ENCODE measurements at regions not wholly inside any gene's neighbourhood (a gene's known extent, or its start where the extent isn't known, plus 50 kb on each side); places are given as distances from the start of the nearest gene placed in this dataset.
A peak's percentile ranks its signal among the peaks of the same experiment; 100 is the strongest.

GRCh38 chr11:81975261-81975900 lies 758.3 kb downstream of the FAM181B start:
- no peak for TF ChIP-seq CTCF (IDR thresholded peaks at IDR 0.05)
- Histone ChIP-seq H3K4me3 (no peak overlapping the region), H3K27ac (no peak overlapping the region), H3K9me3 (no peaks in the 10 kb centered on the region), H3K4me1 (no peaks in the 10 kb centered on the region), H3K36me3 (no peaks in the 10 kb centered on the region), H3K27me3 (ENCODE audit: low read depth) (no peaks in the 10 kb centered on the region)
- ATAC-seq: no peak
- no peak for DNase-seq
- intact Hi-C loops (cut with DNase I): no loop called here

- intact Hi-C loops (cut with DNase I): no loop called here
- no peak for DNase-seq
- no peak for TF ChIP-seq CTCF (IDR thresholded peaks at IDR 0.05)
Measured at GRCh38 chr11:81970886-81971285, 762.8 kb downstream of the FAM181B start.

GRCh38 chr11:81967242-81967641 lies 766.4 kb downstream of the FAM181B start:
- H3K4me3 ChIP-seq: no peak overlapping the region
- no peak overlapping the region for H3K27ac ChIP-seq
- no peak for TF ChIP-seq CTCF (IDR thresholded peaks at IDR 0.05)
- H3K9me3 ChIP-seq: no peaks in the 10 kb centered on the region
- DNase-seq (no peak), ATAC-seq (no peak)
- intact Hi-C loops (cut with DNase I): no loop called here
- no peaks in the 10 kb centered on the region for H3K27me3 ChIP-seq (ENCODE audit: low read depth)
- no peaks in the 10 kb centered on the region for H3K36me3 ChIP-seq
- no peaks in the 10 kb centered on the region for H3K4me1 ChIP-seq

More at GRCh38 chr11:81970886-81971285, 762.8 kb downstream of the FAM181B start:
- ATAC-seq: no peak
- H3K36me3 ChIP-seq: no peaks in the 10 kb centered on the region
- no peak overlapping the region for H3K27ac ChIP-seq
- H3K4me3 ChIP-seq: no peak overlapping the region
- no peaks in the 10 kb centered on the region for H3K4me1 ChIP-seq
- no peaks in the 10 kb centered on the region for H3K9me3 ChIP-seq
- no peaks in the 10 kb centered on the region for H3K27me3 ChIP-seq (ENCODE audit: low read depth)

- no peak for ATAC-seq
- H3K4me1 ChIP-seq: no peaks in the 10 kb centered on the region
- no peak for TF ChIP-seq CTCF (IDR thresholded peaks at IDR 0.05)
- no peaks in the 10 kb centered on the region for H3K36me3 ChIP-seq
- intact Hi-C loops (cut with DNase I): no loop called here
- no peaks in the 10 kb centered on the region for H3K9me3 ChIP-seq
- DNase-seq: no peak
- H3K27ac ChIP-seq: no peak overlapping the region
- no peak overlapping the region for H3K4me3 ChIP-seq
- H3K27me3 ChIP-seq (ENCODE audit: low read depth): no peaks in the 10 kb centered on the region
Measured at GRCh38 chr11:81966340-81966739, 767.3 kb downstream of the FAM181B start.

- Histone ChIP-seq H3K36me3 (no peaks in the 10 kb centered on the region), H3K4me1 (no peaks in the 10 kb centered on the region), H3K9me3 (no peaks in the 10 kb centered on the region), H3K4me3 (no peak overlapping the region), H3K27ac (no peak overlapping the region), H3K27me3 (ENCODE audit: low read depth) (no peaks in the 10 kb centered on the region)
- no peak for DNase-seq
- TF ChIP-seq CTCF (IDR thresholded peaks at IDR 0.05): peak; percentile 23
- intact Hi-C loops (cut with DNase I): no loop called here
- no peak for ATAC-seq
Measured at GRCh38 chr11:81963018-81963417, 770.6 kb downstream of the FAM181B start.

Data from lower lobe of right lung (tissue), 2 donors.